Superior temporal gyrus (tissue), 1 donor: ENCODE measurements at regions not wholly inside any gene's neighbourhood (a gene's known extent, or its start where the extent isn't known, plus 50 kb on each side); places are given as distances from the start of the nearest gene placed in this dataset.
A peak's percentile ranks its signal among the peaks of the same experiment; 100 is the strongest.
"Not testable (repeated sequence)": the region's sequence is repeated elsewhere in the genome, so short reads cannot be mapped to it uniquely, and the experiment has no call there.

ENCODE experiments used
- DNase-seq: peaks from one replicate; pipeline ENCODE4 v3.0.0-alpha.2; 2016; ENCODE audit errors: extremely low spot score

DNA sequence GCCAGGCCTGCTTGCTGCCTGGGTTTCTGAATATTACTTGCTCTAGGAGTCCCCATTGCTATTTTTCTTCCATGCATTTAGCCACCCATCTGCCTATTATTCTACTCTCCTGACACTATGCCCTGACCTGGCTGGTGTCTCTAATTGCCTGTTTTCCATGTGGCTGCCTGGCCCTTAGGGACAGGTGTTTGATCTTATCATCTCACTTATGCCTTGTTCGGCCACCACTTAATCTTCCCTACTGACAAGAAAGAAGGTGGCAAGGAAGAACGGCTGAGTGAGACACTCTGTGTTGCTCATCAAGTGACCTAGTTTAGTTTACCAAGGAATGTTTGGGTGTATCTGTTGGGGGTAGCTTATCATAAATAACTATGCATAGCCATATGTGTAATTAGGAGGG is 50.4 kb upstream of the RAPH1 start:
- no peak for DNase-seq

DNA sequence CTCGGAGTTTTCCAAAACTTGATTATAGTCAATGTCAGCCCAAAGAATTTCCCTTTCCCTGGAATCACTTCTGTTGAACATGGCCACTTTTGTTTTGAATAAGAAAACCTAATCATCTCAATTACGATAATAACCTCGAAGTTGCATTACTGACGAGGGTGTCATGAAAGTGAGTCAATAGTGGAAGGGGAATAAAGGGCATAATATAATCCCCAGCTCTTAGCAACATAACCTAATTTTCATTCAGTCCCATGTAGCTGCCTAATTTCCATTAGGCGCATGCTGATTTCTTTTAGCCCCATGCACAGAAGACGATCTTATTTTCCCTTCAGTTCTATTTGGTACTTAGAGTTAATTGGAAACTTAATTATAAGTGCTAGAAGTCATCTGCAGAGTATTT is 51.1 kb upstream of the RAPH1 start:
- no peak for DNase-seq

DNA sequence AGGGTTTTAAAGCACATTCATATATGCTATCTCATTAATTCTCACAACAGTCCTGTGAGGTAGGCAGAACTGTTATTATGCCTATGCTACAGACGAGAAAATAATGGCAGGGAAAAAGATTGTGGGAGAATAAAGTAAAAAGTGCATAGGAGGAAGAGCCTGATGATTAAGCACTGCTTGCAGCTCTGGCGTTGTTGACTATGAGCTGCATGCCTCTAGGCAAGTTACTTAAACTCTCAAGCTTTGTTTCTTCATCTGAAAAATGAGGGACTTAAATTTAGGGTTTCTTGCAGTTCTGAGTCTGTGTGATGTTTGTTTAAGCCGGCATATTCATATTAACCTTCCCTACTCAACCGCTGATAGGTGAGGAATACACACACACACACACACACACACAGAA is 51.6 kb upstream of the RAPH1 start:
- no peak for DNase-seq

DNA sequence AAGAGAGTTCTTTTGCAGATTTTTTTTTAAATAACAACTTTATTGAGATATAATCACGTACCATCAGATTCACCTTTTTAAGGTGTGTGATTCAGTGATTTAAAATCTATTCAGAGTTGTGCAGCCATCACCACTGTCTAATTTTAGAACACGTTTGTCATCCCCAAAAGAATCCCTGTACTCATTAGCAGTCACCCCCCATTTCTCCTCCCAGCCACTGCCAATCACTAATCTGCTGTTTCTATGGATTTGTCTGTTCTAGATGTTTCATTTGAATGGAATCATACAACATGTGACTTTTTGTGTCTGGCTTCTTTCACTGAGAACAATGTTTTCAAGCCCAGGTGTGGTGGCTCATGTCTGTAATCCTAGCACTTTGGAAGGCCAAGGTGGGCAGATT is 55.4 kb upstream of the RAPH1 start:
- no peak for DNase-seq

DNA sequence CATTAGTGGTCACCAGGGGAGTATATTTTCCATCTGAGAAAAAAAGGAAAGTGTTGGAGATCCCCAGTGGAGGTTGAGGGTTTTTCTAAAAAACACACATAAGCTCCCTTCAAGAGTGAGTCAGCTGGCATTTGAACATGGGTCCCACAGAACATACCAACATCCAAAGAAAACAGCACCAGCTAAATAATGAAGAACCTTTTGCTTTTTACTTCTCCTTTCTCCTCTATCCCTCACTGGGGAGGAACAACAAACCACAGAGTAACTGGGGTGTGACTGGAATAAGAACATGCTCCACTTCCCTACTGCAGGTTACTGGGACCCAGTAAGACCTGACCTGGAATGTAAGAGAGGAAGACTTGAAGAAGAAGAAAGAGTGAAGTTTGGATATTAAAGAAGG is 56.5 kb upstream of the RAPH1 start:
- no peak for DNase-seq

- DNase-seq, result no peak
These were observed 57.4 kb upstream of the RAPH1 start for GRCh38 chr2:203592470-203592869.

DNA sequence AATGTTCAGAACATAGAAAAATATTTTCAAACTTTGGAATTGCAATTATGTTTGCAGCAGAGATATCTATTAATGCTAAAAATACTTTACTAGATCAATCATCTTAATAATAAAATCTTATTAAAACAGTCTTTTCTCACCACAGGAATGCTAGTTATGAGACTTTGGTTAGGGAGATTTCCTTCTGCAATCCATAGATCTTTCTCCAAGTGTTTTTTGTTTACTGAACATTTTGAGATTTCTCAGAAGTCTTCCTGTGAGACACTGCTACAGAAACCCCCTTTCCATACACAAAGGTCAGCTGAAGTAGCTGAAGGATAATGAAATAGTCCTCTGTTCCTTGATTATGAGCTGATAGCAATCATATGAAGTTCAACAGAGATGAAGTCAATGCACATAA is 59.4 kb upstream of the RAPH1 start:
- DNase-seq, result no peak

DNA sequence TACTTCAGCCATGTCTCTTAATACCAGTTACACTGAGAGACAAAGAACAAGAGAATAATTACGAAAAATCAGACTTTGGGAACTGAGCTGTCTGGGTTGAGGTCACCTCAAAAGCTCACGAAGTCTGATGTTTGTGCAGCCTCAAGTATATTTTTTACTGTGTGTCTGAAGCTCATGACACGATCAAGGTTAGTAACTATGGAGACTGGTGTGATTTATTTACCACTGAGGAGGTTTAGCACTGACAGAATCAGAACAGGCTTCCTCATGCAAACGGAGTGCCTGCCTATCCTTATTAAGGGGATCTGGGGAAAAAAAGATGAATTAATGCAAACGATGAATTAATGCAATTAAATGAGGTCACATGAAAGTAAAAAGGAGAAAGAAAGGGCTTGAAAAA is 61.1 kb upstream of the RAPH1 start:
- no peak for DNase-seq

DNA sequence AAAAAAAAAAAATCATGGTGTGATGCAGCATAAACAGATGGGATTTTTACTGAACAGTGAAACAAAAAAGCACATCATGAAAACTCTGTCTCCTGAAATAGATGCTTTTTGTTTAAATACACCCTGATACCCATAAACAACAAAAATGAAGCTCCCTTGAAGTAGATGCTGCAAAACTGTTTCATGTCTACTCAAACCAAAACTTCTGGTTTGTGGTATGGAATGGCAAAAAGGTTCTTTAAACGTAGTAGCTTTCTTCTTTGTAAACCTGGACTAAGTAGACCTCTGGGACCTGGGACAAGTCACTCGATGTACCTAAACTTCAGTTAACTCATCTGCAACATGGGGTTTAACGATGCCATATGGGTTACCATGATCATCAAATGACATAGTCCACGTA is 64.4 kb upstream of the RAPH1 start:
- DNase-seq, result no peak

DNA sequence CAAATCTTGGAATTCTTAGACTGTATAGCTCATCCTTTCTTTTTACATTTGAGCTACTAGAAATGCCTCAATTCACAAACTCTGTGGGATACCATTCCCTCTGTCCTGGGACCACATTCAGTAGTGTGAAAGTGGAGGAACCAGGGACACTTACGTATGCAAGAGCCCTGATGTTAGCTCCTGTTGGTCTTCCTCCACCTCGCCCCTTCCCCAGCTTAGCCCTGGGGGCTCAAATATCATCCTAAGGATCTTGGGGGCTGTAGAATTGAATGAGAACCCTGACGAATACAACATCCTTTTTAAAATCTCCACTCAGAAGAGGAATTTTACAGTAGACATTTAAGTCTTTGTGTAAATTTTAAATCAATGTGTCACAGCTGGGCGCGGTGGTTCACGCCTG is 65.2 kb upstream of the RAPH1 start:
- DNase-seq, result no peak

GRCh38 chr2:203603456-203604389 is 68.6 kb upstream of the RAPH1 start:
- no peak for DNase-seq

DNA sequence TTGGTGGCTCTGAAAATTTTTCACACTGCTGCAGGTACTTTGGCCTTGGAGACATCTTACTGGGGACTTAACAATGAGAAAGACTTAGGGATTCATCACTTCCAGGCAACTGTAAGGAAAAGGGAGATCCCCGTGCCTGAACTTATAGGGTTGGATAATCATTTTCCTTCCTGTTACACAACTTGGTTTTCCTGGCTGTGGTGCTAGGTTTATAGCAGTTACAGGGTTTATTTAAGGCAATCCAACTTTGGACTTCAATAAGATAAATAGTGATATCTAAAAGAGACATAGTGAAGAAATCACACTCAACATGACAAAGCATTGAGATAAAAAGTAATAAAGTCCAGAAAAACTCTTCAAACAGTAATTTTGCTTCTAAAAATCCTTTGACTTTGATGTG is 70.2 kb upstream of the RAPH1 start:
- DNase-seq, result no peak

DNA sequence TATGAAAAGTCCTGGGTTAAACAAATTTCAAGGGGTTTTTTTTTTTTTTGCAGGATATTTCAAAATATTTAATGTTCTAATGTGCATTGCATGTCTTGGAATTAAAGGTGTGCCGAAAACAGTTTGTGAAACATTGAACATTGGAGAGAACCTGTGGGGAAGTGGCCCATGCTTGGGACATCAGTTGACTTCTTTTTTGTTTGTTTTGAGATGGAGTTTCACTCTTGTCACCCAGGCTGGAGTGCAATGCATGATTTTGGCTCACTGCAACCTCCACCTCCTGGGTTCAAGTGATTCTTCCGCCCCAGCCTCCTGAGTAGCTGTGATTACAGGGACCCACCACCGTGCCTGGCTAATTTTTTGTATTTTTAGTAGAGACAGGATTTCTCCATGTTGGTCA is 71.0 kb upstream of the RAPH1 start:
- no peak for DNase-seq

- DNase-seq, result no peak
These were observed 75.5 kb upstream of the RAPH1 start for GRCh38 chr2:203610558-203610957.

DNA sequence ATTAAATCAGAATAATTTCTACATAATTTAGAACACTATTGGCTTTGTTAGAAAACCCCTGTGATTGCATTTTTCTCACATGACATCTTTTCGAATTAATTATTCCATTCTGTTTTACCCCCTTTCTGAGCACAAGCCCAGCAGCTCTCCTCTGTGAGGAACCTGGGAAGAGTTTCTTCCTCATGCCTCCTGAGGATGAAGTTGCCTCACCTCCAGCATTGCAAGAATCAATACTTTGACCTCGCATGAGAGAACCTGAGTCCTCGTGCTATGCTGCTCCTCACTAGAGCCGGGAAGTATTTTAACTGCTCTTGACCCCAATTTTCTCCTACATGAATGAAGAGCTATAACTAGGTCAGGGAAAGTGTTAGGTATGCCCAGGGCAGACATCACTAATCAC is 77.1 kb upstream of the RAPH1 start:
- DNase-seq, result no peak

DNA sequence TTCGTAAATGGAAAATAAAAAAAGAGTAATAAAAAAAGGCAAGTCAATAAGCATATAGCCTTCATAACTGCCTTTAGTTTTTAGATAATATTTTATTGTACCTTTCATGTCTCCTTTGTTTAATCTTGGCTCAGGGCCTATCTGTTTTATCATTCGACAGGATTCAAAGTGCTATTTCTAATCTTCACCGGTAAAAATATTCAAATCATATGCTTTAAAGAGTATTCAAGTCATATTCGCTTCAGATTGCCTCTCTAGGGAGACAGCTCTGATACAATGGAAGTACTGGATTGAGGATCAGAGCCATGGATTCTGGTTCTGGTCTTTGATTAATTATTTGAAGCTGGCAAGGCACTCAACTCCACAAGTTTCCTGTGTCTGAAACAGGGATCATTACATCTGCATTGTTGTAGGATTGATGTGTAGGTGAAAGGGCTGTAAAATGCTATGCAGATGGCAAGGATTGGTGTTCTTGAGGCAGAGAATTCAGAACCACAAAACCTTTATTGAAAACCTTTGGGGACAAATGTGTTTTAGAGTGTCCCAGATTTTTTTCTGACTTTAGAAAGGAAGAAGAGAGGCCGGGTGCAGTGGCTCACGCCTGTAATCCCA is 84.3 kb upstream of the RAPH1 start:
- DNase-seq, result no peak

DNA sequence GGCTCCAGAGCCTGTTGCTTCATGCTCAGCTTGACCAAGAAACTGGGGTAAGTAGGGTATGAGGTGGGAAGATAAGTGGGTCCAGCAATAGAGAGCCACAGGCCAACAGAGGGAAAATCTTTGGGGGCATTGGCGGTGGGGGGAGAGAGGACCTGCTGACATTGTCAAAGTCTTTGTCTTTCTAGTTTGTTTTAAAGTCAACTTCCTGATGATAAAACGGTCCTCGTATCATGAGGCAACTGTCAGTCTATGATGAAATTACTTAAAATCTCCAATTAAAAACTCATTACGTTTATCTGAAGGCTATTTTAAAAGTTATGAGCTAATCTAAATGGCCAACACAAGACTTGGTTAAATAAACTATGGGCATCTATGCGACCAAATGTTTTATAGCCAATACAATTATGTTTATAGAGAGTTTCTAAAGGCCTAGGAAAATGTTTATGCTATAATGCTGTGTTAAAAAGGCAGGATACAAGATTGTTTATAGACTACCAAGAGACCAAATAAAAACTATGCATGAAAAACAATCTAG is 84.4 kb upstream of the CD28 start:
- DNase-seq, result no peak

- no peak for DNase-seq
These were observed 83.3 kb upstream of the CD28 start for GRCh38 chr2:203623096-203623495.

DNA sequence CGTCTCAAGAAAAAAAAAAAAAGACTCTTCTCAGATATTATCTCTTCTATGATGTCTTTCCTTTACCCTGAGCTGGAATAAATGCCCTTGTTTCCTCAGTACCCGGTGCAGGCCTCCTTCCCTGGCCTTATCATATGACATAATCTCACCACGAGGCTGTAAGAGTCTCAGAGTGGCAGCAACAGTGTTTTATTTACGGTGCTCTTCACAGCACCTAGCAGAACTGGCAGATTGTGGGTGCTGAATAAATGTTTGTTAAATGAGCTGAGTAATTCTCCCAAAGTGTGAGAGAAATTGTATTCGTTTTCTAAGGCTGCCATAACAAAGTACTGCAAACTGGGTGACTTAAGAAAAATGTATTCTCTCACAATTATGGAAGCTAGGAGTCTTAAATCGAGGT is 82.8 kb upstream of the CD28 start:
- DNase-seq, result peak; percentile 52

DNA sequence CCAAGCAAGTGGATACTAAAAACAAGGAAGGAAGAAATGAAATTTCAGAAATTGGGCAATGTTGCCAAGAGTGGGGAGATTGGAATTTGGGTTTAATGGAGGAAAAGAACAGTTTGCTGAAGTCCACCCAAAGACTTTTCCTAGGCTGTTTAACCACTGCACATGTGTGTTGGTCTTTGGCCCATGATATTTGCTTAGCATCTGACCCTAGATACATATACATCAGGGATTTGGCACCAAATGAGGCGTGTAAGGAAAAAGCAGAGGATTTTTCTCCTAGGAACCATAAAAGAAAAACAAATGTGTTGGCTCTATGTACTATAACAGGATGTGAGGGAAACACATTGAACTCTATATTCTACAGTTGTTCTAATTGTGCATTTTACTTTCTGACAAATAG is 80.7 kb upstream of the CD28 start:
- DNase-seq, result no peak

DNA sequence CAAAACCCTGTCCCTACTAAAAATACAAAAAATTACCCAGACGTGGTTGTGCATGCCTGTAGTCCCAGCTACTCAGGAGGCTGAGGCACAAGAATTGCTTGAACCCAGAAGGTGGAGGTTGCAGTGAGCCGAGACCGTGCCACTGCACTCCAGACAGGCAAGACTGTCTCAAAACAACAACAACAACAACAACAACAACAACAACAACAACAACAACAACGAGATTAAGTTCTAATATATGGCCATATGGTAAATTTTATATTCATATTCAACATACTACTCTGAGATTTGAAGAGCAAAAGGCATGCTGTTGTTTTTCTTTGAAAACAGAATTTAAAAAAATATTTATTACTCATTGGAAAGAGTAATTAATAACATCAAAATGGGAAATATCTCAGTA is 80.2 kb upstream of the CD28 start:
- DNase-seq, result not testable (repeated sequence)

DNA sequence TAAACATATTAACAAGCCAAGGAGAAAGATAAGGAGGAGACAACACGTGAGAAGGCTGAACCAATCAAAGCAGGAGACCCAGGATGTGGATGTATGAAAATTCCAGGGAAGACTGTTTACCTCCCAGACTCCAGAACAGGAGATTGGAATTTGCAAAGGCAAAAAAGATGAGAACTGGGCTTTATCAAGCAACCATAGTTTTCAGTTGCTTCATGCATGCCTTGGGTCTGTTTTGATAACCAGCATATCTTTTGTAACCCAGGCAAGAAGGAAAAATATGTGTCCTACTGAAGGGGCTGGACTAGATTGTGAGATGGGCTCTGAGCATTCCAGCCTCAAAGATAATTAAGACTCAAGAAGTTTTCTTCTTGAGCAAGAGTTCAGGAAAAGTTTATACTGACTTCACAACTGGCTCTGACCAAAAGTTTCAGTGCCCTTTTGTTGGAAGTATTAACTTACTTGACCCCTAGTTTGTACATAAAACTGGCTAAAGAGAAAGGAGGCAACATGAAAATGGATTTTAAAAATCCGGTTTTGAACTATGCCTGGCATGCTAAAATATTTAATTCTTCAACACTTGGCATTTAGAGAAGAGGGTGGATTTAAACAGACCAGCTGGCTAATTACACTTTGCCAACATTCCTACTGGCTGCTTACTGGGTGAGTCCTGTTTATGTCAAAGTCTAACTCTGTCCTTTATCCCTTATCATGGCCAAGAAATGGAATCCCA is 79.3 kb upstream of the CD28 start:
- DNase-seq, result no peak

DNA sequence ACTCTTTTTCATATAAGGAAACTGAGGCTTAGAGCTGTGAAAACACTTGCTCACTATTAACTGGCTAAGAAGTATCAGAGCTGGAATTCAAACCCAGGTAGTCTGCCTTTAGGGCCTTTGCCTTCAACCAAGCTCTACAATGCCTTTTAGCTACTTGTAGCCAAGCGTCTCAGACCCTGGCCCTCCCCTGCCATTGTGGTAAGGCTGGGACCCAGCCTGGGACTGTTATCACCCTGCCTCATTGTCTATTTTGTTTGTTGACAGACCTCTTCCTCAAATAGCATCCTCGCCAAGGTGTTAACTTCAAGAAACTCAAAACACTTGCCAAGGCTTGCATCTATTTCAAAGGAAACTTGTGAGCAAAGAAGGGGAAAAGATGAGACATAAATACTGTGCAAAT is 76.7 kb upstream of the CD28 start:
- no peak for DNase-seq
